ENCODE measurements at regions not wholly inside any gene's neighbourhood (a gene's known extent, or its start where the extent isn't known, plus 50 kb on each side); places are given as distances from the start of the nearest gene placed in this dataset.

DNA sequence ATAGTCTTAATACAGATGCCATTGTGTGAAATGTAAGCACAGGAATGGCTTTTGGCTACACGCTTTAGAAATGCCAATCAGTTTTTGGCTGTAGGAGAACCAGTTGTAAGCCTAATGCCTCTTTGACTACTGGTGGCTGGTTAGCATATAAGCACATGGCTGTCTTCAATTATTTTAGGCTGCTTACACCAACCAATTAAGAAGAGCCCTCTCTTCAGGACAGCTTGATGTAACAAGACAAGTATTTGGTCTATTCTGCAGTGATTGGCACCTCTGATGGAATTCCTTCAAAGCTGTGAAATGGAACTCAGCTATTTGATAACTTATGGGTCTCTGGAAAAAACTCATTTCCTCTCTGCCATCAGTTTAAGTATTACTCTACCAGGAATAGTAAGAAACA is 680.1 kb upstream of the FSHR start:
- TF ChIP-seq, protein P1, sequence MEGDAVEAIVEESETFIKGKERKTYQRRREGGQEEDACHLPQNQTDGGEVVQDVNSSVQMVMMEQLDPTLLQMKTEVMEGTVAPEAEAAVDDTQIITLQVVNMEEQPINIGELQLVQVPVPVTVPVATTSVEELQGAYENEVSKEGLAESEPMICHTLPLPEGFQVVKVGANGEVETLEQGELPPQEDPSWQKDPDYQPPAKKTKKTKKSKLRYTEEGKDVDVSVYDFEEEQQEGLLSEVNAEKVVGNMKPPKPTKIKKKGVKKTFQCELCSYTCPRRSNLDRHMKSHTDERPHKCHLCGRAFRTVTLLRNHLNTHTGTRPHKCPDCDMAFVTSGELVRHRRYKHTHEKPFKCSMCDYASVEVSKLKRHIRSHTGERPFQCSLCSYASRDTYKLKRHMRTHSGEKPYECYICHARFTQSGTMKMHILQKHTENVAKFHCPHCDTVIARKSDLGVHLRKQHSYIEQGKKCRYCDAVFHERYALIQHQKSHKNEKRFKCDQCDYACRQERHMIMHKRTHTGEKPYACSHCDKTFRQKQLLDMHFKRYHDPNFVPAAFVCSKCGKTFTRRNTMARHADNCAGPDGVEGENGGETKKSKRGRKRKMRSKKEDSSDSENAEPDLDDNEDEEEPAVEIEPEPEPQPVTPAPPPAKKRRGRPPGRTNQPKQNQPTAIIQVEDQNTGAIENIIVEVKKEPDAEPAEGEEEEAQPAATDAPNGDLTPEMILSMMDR (conservative IDR thresholded peaks at IDR 0.05; ENCODE audit: low read depth, low read length), result no peak
- DNase-seq (ENCODE audit: low read depth), result no peak
- no peak overlapping the region for H3K4me3 ChIP-seq (ENCODE audit: low read depth, low read length)

DNA sequence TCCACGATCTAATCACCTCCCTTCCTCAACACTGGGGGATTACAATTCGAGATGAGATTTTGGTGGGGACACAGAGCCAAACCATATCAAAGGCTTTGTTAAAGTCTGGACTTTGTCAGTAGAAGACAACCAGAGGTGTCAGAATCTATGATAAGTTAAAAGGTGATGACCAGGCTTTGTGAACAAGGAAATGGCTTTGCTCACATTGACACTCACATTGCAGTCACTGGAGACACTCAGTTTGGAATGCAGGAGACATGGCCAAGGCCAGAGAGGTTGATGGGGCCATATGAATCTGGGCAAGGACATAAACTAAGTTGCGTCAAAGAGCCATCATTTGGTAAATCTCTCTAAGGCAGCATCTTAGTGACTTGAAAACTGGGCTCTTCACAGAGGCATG is 678.2 kb upstream of the FSHR start:
- TF ChIP-seq, protein P1 (conservative IDR thresholded peaks at IDR 0.05; ENCODE audit: low read depth, low read length), result no peak
- no peak for DNase-seq (ENCODE audit: low read depth)
- no peak overlapping the region for H3K4me3 ChIP-seq (ENCODE audit: low read depth, low read length)

DNA sequence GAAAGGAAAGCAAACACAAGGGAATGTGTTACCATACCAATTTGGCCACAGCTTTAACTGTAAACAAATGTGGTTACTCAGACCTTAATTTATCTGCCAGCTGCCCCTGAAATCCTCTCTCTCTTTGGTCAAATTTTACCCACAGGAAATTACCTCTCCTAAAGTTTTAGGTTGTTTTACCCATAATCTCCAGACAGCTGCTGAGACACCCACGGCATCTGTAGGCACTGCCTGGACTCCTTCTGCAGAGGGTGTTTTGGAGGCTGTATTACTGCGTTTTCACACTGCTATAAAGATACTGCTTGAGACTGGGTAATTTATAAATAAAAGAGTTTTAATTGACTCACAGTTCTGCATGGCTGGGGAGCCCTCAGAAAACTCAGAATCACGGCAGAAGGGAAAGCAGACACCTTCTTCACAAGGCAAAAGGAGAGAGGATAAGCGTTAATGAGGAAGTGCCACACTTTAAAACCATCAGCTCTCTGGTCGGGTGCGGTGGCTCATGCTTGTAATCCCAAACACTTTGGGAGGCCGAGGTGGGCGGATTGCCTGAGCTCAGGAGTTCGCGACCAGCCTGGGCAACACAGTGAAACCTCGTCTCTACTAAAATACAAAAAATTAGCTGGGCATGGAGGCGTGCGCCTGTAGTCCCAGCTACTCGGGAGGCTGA is 677.5 kb upstream of the FSHR start:
- TF ChIP-seq, protein P1 (conservative IDR thresholded peaks at IDR 0.05; ENCODE audit: low read depth, low read length), result no peak
- no peak for DNase-seq (ENCODE audit: low read depth)
- H3K4me3 ChIP-seq (ENCODE audit: low read depth, low read length), result no peak overlapping the region

DNA sequence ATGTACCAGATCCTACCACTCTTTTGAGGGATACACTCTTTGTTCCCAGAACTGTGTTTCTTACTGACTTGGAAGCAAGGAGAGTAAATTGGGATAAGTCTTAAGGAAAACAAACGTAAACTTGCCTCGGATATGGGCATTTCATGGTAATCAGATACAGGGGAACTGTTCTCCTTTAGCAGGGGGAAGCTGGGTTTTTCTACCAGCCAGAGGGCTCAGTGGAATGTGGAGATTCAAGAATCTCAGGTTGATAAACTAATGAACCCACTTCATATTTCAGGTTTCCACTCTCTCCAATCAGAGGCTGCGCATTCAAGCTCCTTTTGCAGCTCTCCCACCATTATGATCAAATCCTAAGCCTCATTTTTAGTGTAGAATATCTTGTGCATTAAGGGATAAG is 676.5 kb upstream of the FSHR start:
- no peak overlapping the region for H3K4me3 ChIP-seq (ENCODE audit: low read depth, low read length)
- no peak for DNase-seq (ENCODE audit: low read depth)
- TF ChIP-seq, protein P1 (conservative IDR thresholded peaks at IDR 0.05; ENCODE audit: low read depth, low read length), result no peak

DNA sequence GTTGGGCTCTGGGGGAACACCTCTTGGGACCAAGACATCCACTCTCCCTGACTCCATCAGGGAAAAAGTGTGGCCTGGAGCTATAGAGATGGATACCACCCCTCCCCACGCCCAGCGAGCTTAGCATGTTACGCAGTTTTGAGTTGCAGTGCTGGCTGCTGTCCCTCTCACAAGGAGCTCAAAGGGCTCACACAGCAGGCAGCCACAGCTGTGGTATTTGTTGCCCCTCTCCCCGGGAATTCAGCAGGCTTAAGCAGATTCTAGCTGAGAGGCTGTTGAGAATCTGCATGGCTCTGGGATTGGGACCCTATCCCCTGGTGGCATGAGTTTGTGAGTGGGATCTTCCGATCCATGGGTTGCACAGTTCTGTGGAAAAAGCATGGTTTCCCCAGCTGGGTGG is 673.1 kb upstream of the FSHR start:
- TF ChIP-seq, protein P1 (conservative IDR thresholded peaks at IDR 0.05; ENCODE audit: low read depth, low read length), result no peak
- H3K4me3 ChIP-seq (ENCODE audit: low read depth, low read length), result no peak overlapping the region
- no peak for DNase-seq (ENCODE audit: low read depth)

DNA sequence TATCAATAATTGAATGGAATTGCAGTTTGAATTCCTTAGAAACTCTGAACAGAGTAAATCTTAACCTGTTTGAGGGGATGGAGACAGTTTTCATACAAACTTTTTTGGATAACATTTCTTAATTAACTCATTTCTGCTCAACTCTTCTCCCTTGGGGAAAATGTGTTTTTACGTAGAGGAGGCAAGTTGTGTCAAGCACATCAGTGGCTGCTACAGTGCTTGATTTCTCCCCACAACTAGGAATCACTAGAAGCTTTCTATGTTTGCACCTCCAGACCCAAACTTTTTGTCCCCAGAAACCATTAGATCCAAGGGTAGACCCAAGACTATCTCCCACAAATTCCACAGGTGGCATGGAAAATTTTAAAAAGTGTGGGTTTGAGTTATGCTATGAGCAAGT is 658.9 kb upstream of the FSHR start:
- no peak for DNase-seq (ENCODE audit: low read depth)
- TF ChIP-seq, protein P1 (conservative IDR thresholded peaks at IDR 0.05; ENCODE audit: low read depth, low read length), result no peak
- H3K4me3 ChIP-seq (ENCODE audit: low read depth, low read length), result no peak overlapping the region

DNA sequence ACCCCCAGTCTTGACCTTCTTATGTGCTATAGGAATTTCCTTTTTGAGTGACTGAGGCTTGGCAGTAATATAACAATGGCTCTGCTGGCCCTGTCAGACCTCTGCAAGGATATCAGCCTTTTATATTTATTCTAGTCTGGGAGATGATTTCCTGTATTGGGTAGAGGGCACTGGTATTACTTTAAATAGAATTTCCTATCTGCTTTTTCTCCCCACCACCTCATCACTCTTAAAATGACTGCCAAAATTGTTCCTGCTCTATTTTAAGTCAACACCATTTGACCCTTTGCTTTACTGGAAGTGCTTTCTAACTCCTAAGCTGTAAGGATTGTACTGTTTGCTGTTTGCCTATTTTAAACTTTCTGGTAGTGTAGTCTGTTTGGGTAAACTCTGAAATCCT is 658.4 kb upstream of the FSHR start:
- TF ChIP-seq, protein P1 (conservative IDR thresholded peaks at IDR 0.05; ENCODE audit: low read depth, low read length), result no peak
- no peak overlapping the region for H3K4me3 ChIP-seq (ENCODE audit: low read depth, low read length)

More for the DNA sequence above, 658.4 kb upstream of the FSHR start:
- no peak for DNase-seq (ENCODE audit: low read depth)

Data from epithelial cell of proximal tubule (primary cell).